Spleen (tissue), 7 donors: ENCODE measurements at regions not wholly inside any gene's neighbourhood (a gene's known extent, or its start where the extent isn't known, plus 50 kb on each side); places are given as distances from the start of the nearest gene placed in this dataset.

Experiments used
- POLR2A ChIP-seq, 3 donors: fragments of 450-650 bp; IDR thresholded peaks; one replicate each; pipeline ENCODE4 v1.5.1; 2017; ENCODE audit warnings: antibody characterized with exemption in 3 of 3, mild to moderate bottlenecking in 1 of 3
- POLR2AphosphoS5 ChIP-seq, 3 donors: sonication (generic); formaldehyde crosslinking; IDR thresholded peaks; one replicate each; pipeline ENCODE4 v1.5.1; 2017; ENCODE audit warnings: antibody characterized with exemption in 3 of 3
- TF ChIP-seq, protein P1 (sequence below), 11 experiments: fragments of 200-600 bp in 7 of 11; fragments of 450-650 bp in 4 of 11; sonication (generic) in 4 of 11; IDR thresholded peaks in 8 of 11; conservative IDR thresholded peaks in 3 of 11; 1 replicate in 7 of 11; 2 replicates in 4 of 11; pipeline versions ENCODE4 v1.4.0 to v1.8.0; 2016 to 2021; ENCODE audit warnings: antibody characterized with exemption in 11 of 11, inconsistent platforms in 4 of 11, mild to moderate bottlenecking in 1 of 11
- donor health status: DM: no; HTN: no; CAD: no; lungs with moderate emphysema.
- donor health status: DM: no; HTN: no; CAD: no.
- donor health status: DM: no; HTN: no; CAD: no.

DNA sequence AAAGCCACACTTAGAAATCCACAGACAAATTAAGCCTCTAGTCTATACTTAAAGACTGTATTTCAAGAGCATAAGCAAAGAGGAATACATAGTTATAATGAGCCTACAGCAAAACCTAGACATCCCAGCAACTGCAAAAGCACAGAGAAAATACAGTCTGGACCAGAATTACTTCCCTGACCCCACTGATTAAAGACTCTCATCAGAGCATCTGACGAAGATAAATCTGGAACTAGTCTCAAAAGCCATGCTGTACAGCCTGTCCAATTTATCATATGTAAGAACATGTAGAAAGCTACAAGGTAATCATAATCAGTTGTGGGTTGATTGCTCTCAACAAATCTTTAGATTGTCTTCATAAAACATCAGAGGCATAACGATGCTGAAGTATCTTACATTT lies 285.1 kb upstream of the CAND1 start:
- no peak for TF ChIP-seq POLR2A (IDR thresholded peaks at IDR 0.05)
- no peak for TF ChIP-seq POLR2AphosphoS5 (IDR thresholded peaks at IDR 0.05)
- TF ChIP-seq, protein P1, sequence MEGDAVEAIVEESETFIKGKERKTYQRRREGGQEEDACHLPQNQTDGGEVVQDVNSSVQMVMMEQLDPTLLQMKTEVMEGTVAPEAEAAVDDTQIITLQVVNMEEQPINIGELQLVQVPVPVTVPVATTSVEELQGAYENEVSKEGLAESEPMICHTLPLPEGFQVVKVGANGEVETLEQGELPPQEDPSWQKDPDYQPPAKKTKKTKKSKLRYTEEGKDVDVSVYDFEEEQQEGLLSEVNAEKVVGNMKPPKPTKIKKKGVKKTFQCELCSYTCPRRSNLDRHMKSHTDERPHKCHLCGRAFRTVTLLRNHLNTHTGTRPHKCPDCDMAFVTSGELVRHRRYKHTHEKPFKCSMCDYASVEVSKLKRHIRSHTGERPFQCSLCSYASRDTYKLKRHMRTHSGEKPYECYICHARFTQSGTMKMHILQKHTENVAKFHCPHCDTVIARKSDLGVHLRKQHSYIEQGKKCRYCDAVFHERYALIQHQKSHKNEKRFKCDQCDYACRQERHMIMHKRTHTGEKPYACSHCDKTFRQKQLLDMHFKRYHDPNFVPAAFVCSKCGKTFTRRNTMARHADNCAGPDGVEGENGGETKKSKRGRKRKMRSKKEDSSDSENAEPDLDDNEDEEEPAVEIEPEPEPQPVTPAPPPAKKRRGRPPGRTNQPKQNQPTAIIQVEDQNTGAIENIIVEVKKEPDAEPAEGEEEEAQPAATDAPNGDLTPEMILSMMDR (IDR thresholded peaks at IDR 0.05 in 8 of 11, conservative IDR thresholded peaks at IDR 0.05 in 3 of 11), result no peak
